ENCODE measurements at regions not wholly inside any gene's neighbourhood (a gene's known extent, or its start where the extent isn't known, plus 50 kb on each side); places are given as distances from the start of the nearest gene placed in this dataset.

GRCh38 chr9:11726659-11727058, 966.5 kb upstream of the TYRP1 start:
- DNase-seq (no peak), ATAC-seq (ENCODE audit: insufficient read depth, low read depth) (no peak)
- no peaks in the 10 kb centered on the region for H3K27me3 ChIP-seq (ENCODE audit: insufficient read depth, low read length, poor library complexity)
- no peaks in the 10 kb centered on the region for H3K36me3 ChIP-seq (ENCODE audit: insufficient read depth, low read length)
- no peaks in the 10 kb centered on the region for H3K9me3 ChIP-seq (ENCODE audit: insufficient read depth, low read length, severe bottlenecking)
- H3K79me2 ChIP-seq (ENCODE audit: insufficient read depth, low read length): no peaks in the 10 kb centered on the region
- no peak overlapping the region for H2AFZ ChIP-seq (ENCODE audit: low read depth, low read length)
- no peak overlapping the region for H3K4me2 ChIP-seq (ENCODE audit: insufficient read depth, low read length)
- H4K20me1 ChIP-seq (ENCODE audit: insufficient read depth, low read length): no peaks in the 10 kb centered on the region
- TF ChIP-seq CTCF (IDR thresholded peaks at IDR 0.05; ENCODE audit: borderline replicate concordance, extremely low read depth, low read length, poor library complexity, severe bottlenecking) (no peak), EZH2 (IDR thresholded peaks at IDR 0.05; ENCODE audit: borderline replicate concordance, low read depth, low read length, severe bottlenecking) (no peak)
- no peak overlapping the region for H3K4me3 ChIP-seq (ENCODE audit: low read depth in 1 of 2, low read length in 2 of 2)
- H3K9ac ChIP-seq (ENCODE audit: low read depth, low read length): no peak overlapping the region
- no peaks in the 10 kb centered on the region for H3K4me1 ChIP-seq (ENCODE audit: insufficient read depth, low read length)
- H3K27ac ChIP-seq (ENCODE audit: low read length): no peak overlapping the region

GRCh38 chr9:11735391-11735790, 957.8 kb upstream of the TYRP1 start:
- no peak overlapping the region for H2AFZ ChIP-seq (ENCODE audit: low read depth, low read length)
- no peaks in the 10 kb centered on the region for H3K4me1 ChIP-seq (ENCODE audit: insufficient read depth, low read length)
- no peaks in the 10 kb centered on the region for H3K36me3 ChIP-seq (ENCODE audit: insufficient read depth, low read length)
- H3K9me3 ChIP-seq (ENCODE audit: insufficient read depth, low read length, severe bottlenecking): no peaks in the 10 kb centered on the region
- no peak overlapping the region for H3K4me3 ChIP-seq (ENCODE audit: low read depth in 1 of 2, low read length in 2 of 2)
- DNase-seq (no peak), ATAC-seq (ENCODE audit: insufficient read depth, low read depth) (no peak)
- H4K20me1 ChIP-seq (ENCODE audit: insufficient read depth, low read length): no peaks in the 10 kb centered on the region
- no peak overlapping the region for H3K27ac ChIP-seq (ENCODE audit: low read length)
- H3K79me2 ChIP-seq (ENCODE audit: insufficient read depth, low read length): no peaks in the 10 kb centered on the region
- no peak overlapping the region for H3K9ac ChIP-seq (ENCODE audit: low read depth, low read length)
- H3K27me3 ChIP-seq (ENCODE audit: insufficient read depth, low read length, poor library complexity): no peaks in the 10 kb centered on the region
- H3K4me2 ChIP-seq (ENCODE audit: insufficient read depth, low read length): no peak overlapping the region
- TF ChIP-seq EZH2 (IDR thresholded peaks at IDR 0.05; ENCODE audit: borderline replicate concordance, low read depth, low read length, severe bottlenecking) (no peak), CTCF (IDR thresholded peaks at IDR 0.05; ENCODE audit: borderline replicate concordance, extremely low read depth, low read length, poor library complexity, severe bottlenecking) (no peak)

GRCh38 chr9:11742471-11742870, 950.7 kb upstream of the TYRP1 start:
- Histone ChIP-seq H2AFZ (ENCODE audit: low read depth, low read length) (no peak overlapping the region), H3K9me3 (ENCODE audit: insufficient read depth, low read length, severe bottlenecking) (no peaks in the 10 kb centered on the region), H3K27me3 (ENCODE audit: insufficient read depth, low read length, poor library complexity) (no peaks in the 10 kb centered on the region), H3K4me3 (ENCODE audit: low read depth in 1 of 2, low read length in 2 of 2) (no peak overlapping the region), H3K27ac (ENCODE audit: low read length) (no peak overlapping the region), H3K4me2 (ENCODE audit: insufficient read depth, low read length) (no peak overlapping the region), H3K9ac (ENCODE audit: low read depth, low read length) (no peak overlapping the region), H3K79me2 (ENCODE audit: insufficient read depth, low read length) (no peaks in the 10 kb centered on the region), H4K20me1 (ENCODE audit: insufficient read depth, low read length) (no peaks in the 10 kb centered on the region), H3K36me3 (ENCODE audit: insufficient read depth, low read length) (no peaks in the 10 kb centered on the region), H3K4me1 (ENCODE audit: insufficient read depth, low read length) (no peaks in the 10 kb centered on the region)
- DNase-seq (no peak), ATAC-seq (ENCODE audit: insufficient read depth, low read depth) (no peak)
- no peak for TF ChIP-seq CTCF (IDR thresholded peaks at IDR 0.05; ENCODE audit: borderline replicate concordance, extremely low read depth, low read length, poor library complexity, severe bottlenecking)
- no peak for TF ChIP-seq EZH2 (IDR thresholded peaks at IDR 0.05; ENCODE audit: borderline replicate concordance, low read depth, low read length, severe bottlenecking)

GRCh38 chr9:11743356-11743755, 949.8 kb upstream of the TYRP1 start:
- H3K79me2 ChIP-seq (ENCODE audit: insufficient read depth, low read length): no peaks in the 10 kb centered on the region
- H3K4me1 ChIP-seq (ENCODE audit: insufficient read depth, low read length): no peaks in the 10 kb centered on the region
- H3K36me3 ChIP-seq (ENCODE audit: insufficient read depth, low read length): no peaks in the 10 kb centered on the region
- no peak overlapping the region for H3K9ac ChIP-seq (ENCODE audit: low read depth, low read length)
- no peak for ATAC-seq (ENCODE audit: insufficient read depth, low read depth)
- no peak overlapping the region for H3K4me3 ChIP-seq (ENCODE audit: low read depth in 1 of 2, low read length in 2 of 2)
- TF ChIP-seq EZH2 (IDR thresholded peaks at IDR 0.05; ENCODE audit: borderline replicate concordance, low read depth, low read length, severe bottlenecking) (no peak), CTCF (IDR thresholded peaks at IDR 0.05; ENCODE audit: borderline replicate concordance, extremely low read depth, low read length, poor library complexity, severe bottlenecking) (no peak)
- H4K20me1 ChIP-seq (ENCODE audit: insufficient read depth, low read length): no peaks in the 10 kb centered on the region
- H3K4me2 ChIP-seq (ENCODE audit: insufficient read depth, low read length): no peak overlapping the region
- no peak overlapping the region for H2AFZ ChIP-seq (ENCODE audit: low read depth, low read length)
- no peak for DNase-seq
- H3K27me3 ChIP-seq (ENCODE audit: insufficient read depth, low read length, poor library complexity): no peaks in the 10 kb centered on the region
- H3K27ac ChIP-seq (ENCODE audit: low read length): no peak overlapping the region
- no peaks in the 10 kb centered on the region for H3K9me3 ChIP-seq (ENCODE audit: insufficient read depth, low read length, severe bottlenecking)
